ENCODE measurements at regions not wholly inside any gene's neighbourhood (a gene's known extent, or its start where the extent isn't known, plus 50 kb on each side); places are given as distances from the start of the nearest gene placed in this dataset.

GRCh38 chr5:117813850-117814249 lies 1174.5 kb downstream of the DTWD2 start:
- no peak for TF ChIP-seq CTCF (IDR thresholded peaks at IDR 0.05; ENCODE audit: poor library complexity, severe bottlenecking)
- TF ChIP-seq EZH2 (IDR thresholded peaks at IDR 0.05; ENCODE audit: borderline replicate concordance, insufficient read depth, low read length, poor library complexity, severe bottlenecking): no peak
- TF ChIP-seq SMC3 (conservative IDR thresholded peaks at IDR 0.05; ENCODE audit: poor library complexity): no peak
- TF ChIP-seq POLR2AphosphoS5 (IDR thresholded peaks at IDR 0.05): no peak
- TF ChIP-seq REST (IDR thresholded peaks at IDR 0.05; ENCODE audit: borderline replicate concordance): no peak
